ENCODE measurements at regions not wholly inside any gene's neighbourhood (a gene's known extent, or its start where the extent isn't known, plus 50 kb on each side); places are given as distances from the start of the nearest gene placed in this dataset.

GRCh38 chr5:14922456-14922855, 50.9 kb upstream of the ANKH start:
- CTCF ChIA-PET = no interaction called here
- no peak for TF ChIP-seq CTCF (IDR thresholded peaks at IDR 0.05; ENCODE audit: unreplicated experiment)
- H3K4me1 Mint-ChIP-seq (ENCODE audit: low read depth, unreplicated experiment) = no peaks in the 10 kb centered on the region
- no peaks in the 10 kb centered on the region for H3K27me3 Mint-ChIP-seq (ENCODE audit: unreplicated experiment)
- no peak for DNase-seq
- no TSS peak for BruUV-seq (replicated peaks)
- H3K4me3 Mint-ChIP-seq (ENCODE audit: low read depth, unreplicated experiment) = no peak overlapping the region
- H3K27ac Mint-ChIP-seq (ENCODE audit: unreplicated experiment) = no peak overlapping the region
- intact Hi-C loops (cut with micrococcal nuclease; ENCODE audit: unreplicated experiment) = no loop called here
- no peaks in the 10 kb centered on the region for H3K36me3 Mint-ChIP-seq (ENCODE audit: insufficient read depth, unreplicated experiment)
- no peaks in the 10 kb centered on the region for H3K9me3 Mint-ChIP-seq (ENCODE audit: low read depth, unreplicated experiment)

Data from Calu3 (cell line).